ENCODE measurements at regions not wholly inside any gene's neighbourhood (a gene's known extent, or its start where the extent isn't known, plus 50 kb on each side); places are given as distances from the start of the nearest gene placed in this dataset.

DNA sequence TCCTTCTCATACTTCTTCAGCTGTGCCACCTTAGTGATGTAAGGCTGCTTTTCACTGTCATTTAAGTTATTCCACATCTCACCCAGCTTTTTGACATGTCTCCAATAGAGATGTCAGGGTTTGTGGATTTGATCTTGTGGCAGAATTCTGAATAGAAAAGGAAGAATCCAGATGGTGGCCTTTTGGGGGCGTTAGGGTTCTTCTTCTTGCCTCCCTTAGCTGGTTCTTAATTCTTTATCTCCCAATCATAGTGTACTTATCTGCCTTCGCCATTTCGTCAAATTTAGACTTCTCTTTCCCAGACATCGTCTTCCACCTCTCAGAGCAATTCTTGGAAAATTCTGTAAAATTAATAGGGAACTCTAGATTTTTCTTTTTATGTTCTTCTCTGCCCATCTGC is 422.9 kb downstream of the GJA1 start:
- TF ChIP-seq, protein P1, sequence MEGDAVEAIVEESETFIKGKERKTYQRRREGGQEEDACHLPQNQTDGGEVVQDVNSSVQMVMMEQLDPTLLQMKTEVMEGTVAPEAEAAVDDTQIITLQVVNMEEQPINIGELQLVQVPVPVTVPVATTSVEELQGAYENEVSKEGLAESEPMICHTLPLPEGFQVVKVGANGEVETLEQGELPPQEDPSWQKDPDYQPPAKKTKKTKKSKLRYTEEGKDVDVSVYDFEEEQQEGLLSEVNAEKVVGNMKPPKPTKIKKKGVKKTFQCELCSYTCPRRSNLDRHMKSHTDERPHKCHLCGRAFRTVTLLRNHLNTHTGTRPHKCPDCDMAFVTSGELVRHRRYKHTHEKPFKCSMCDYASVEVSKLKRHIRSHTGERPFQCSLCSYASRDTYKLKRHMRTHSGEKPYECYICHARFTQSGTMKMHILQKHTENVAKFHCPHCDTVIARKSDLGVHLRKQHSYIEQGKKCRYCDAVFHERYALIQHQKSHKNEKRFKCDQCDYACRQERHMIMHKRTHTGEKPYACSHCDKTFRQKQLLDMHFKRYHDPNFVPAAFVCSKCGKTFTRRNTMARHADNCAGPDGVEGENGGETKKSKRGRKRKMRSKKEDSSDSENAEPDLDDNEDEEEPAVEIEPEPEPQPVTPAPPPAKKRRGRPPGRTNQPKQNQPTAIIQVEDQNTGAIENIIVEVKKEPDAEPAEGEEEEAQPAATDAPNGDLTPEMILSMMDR (IDR thresholded peaks at IDR 0.05): no peak
- no peak for TF ChIP-seq ZFX (IDR thresholded peaks at IDR 0.05; ENCODE audit: borderline replicate concordance)
